ENCODE measurements at regions not wholly inside any gene's neighbourhood (a gene's known extent, or its start where the extent isn't known, plus 50 kb on each side); places are given as distances from the start of the nearest gene placed in this dataset.

DNA sequence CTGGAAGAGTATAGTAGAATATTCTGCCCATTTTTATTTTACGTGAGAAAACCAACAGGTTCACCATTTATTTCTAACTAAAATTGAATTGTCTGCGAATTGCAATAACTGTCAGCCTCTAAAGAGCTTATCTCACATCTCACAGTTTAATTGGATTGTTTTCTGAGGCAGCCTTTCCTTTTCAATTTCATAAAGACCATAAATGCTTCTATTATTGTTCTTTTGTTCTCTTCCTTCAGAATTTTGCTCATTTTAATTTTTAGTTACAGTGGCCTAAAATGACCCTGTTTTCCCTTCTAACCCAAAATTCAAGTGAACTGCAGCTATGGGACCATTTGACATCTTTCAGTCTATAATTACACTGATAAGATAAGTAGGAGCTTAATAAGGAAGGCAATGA is 147.6 kb downstream of the KLHL28 start:
- Histone ChIP-seq H3K9me3 (ENCODE audit: control insufficient read depth in 4 of 4, low read length in 3 of 4) (no peaks in the 10 kb centered on the region), H3K27ac (ENCODE audit: low read depth in 1 of 2, low read length in 2 of 2) (no peak overlapping the region), H3K4me1 (ENCODE audit: control insufficient read depth in 4 of 4, insufficient read depth in 4 of 4, low read length in 3 of 4) (no peaks in the 10 kb centered on the region), H3K36me3 (ENCODE audit: control insufficient read depth in 4 of 4, insufficient read depth in 3 of 4, low read depth in 1 of 4, low read length in 3 of 4) (no peaks in the 10 kb centered on the region), H3K27me3 (ENCODE audit: control insufficient read depth in 4 of 4, insufficient read depth in 4 of 4, low read length in 3 of 4) (peaks cover 0 to 7% (median 0%) of the 10 kb centered on the region in 4 donors), H3K9ac (ENCODE audit: low read depth in 1 of 2, low read length in 2 of 2) (no peak overlapping the region), H3K4me3 (ENCODE audit: low read depth in 1 of 3, low read length in 3 of 3) (no peak overlapping the region)
- DNase-seq (ENCODE audit: low spot score): no peak
- TF ChIP-seq TAF1 (conservative IDR thresholded peaks at IDR 0.05) (no peak), JUND (IDR thresholded peaks at IDR 0.05) (no peak), FOXA2 (IDR thresholded peaks at IDR 0.05) (no peak), YY1 (IDR thresholded peaks at IDR 0.05) (no peak), HNF4G (IDR thresholded peaks at IDR 0.05) (no peak), NR2F2 (IDR thresholded peaks at IDR 0.05) (no peak), HNF4A (conservative IDR thresholded peaks at IDR 0.05) (no peak), RAD21 (IDR thresholded peaks at IDR 0.05) (no peak), EGR1 (IDR thresholded peaks at IDR 0.05; ENCODE audit: low read depth in 2 of 2) (no peak), FOXA1 (IDR thresholded peaks at IDR 0.05) (no peak)
- TF ChIP-seq, protein P1, sequence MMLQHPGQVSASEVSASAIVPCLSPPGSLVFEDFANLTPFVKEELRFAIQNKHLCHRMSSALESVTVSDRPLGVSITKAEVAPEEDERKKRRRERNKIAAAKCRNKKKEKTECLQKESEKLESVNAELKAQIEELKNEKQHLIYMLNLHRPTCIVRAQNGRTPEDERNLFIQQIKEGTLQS (IDR thresholded peaks at IDR 0.05): no peak
- TF ChIP-seq, protein P2, sequence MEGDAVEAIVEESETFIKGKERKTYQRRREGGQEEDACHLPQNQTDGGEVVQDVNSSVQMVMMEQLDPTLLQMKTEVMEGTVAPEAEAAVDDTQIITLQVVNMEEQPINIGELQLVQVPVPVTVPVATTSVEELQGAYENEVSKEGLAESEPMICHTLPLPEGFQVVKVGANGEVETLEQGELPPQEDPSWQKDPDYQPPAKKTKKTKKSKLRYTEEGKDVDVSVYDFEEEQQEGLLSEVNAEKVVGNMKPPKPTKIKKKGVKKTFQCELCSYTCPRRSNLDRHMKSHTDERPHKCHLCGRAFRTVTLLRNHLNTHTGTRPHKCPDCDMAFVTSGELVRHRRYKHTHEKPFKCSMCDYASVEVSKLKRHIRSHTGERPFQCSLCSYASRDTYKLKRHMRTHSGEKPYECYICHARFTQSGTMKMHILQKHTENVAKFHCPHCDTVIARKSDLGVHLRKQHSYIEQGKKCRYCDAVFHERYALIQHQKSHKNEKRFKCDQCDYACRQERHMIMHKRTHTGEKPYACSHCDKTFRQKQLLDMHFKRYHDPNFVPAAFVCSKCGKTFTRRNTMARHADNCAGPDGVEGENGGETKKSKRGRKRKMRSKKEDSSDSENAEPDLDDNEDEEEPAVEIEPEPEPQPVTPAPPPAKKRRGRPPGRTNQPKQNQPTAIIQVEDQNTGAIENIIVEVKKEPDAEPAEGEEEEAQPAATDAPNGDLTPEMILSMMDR (IDR thresholded peaks at IDR 0.05; ENCODE audit: low read depth, low read length, missing input control): no peak
- TF ChIP-seq, protein P3, sequence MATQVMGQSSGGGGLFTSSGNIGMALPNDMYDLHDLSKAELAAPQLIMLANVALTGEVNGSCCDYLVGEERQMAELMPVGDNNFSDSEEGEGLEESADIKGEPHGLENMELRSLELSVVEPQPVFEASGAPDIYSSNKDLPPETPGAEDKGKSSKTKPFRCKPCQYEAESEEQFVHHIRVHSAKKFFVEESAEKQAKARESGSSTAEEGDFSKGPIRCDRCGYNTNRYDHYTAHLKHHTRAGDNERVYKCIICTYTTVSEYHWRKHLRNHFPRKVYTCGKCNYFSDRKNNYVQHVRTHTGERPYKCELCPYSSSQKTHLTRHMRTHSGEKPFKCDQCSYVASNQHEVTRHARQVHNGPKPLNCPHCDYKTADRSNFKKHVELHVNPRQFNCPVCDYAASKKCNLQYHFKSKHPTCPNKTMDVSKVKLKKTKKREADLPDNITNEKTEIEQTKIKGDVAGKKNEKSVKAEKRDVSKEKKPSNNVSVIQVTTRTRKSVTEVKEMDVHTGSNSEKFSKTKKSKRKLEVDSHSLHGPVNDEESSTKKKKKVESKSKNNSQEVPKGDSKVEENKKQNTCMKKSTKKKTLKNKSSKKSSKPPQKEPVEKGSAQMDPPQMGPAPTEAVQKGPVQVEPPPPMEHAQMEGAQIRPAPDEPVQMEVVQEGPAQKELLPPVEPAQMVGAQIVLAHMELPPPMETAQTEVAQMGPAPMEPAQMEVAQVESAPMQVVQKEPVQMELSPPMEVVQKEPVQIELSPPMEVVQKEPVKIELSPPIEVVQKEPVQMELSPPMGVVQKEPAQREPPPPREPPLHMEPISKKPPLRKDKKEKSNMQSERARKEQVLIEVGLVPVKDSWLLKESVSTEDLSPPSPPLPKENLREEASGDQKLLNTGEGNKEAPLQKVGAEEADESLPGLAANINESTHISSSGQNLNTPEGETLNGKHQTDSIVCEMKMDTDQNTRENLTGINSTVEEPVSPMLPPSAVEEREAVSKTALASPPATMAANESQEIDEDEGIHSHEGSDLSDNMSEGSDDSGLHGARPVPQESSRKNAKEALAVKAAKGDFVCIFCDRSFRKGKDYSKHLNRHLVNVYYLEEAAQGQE (IDR thresholded peaks at IDR 0.05): no peak
- TF ChIP-seq, protein P4, sequence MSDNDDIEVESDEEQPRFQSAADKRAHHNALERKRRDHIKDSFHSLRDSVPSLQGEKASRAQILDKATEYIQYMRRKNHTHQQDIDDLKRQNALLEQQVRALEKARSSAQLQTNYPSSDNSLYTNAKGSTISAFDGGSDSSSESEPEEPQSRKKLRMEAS (IDR thresholded peaks at IDR 0.05): no peak
- 74% methylated on average over 2 of the region's 2 CpGs for WGBS

DNA sequence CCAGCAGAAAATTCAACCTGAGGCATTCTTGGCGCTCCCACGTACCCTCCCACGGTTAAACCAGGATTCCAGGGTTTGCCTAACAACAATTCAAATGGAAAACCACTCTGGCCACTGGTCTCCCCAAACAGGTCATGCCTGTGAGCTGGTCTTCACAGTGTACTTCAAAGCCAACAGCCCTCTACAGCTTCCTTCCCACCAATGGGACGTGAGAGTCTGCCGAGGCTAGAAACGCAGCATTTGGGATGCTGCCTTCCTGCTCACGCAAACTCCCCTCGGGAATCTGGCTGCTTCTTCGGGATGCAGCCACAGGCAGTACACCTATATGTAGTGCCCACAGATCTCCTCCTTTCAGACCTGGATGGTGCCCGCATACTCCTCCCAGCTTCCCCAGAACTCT is 149.1 kb downstream of the KLHL28 start:
- Histone ChIP-seq H3K27me3 (ENCODE audit: control insufficient read depth in 4 of 4, insufficient read depth in 4 of 4, low read length in 3 of 4) (peaks cover 0 to 7% (median 0%) of the 10 kb centered on the region in 4 donors), H3K36me3 (ENCODE audit: control insufficient read depth in 4 of 4, insufficient read depth in 3 of 4, low read depth in 1 of 4, low read length in 3 of 4) (no peaks in the 10 kb centered on the region), H3K27ac (ENCODE audit: low read depth in 1 of 2, low read length in 2 of 2) (no peak overlapping the region), H3K4me3 (ENCODE audit: low read depth in 1 of 3, low read length in 3 of 3) (no peak overlapping the region), H3K4me1 (ENCODE audit: control insufficient read depth in 4 of 4, insufficient read depth in 4 of 4, low read length in 3 of 4) (no peaks in the 10 kb centered on the region), H3K9me3 (ENCODE audit: control insufficient read depth in 4 of 4, low read length in 3 of 4) (no peaks in the 10 kb centered on the region), H3K9ac (ENCODE audit: low read depth in 1 of 2, low read length in 2 of 2) (no peak overlapping the region)
- 83% methylated on average over 10 of the region's 10 CpGs for WGBS
- DNase-seq (ENCODE audit: low spot score): no peak
- TF ChIP-seq SP1 (IDR thresholded peaks at IDR 0.05) (no peak), RXRA (IDR thresholded peaks at IDR 0.05) (no peak), GABPA (IDR thresholded peaks at IDR 0.05 in 1 of 2, conservative IDR thresholded peaks at IDR 0.05 in 1 of 2) (no peak), NR2F2 (IDR thresholded peaks at IDR 0.05) (no peak), FOXA1 (IDR thresholded peaks at IDR 0.05) (no peak), HNF4G (IDR thresholded peaks at IDR 0.05) (no peak)
- TF ChIP-seq, protein P3 (IDR thresholded peaks at IDR 0.05): no peak
- TF ChIP-seq, protein P4 (IDR thresholded peaks at IDR 0.05): no peak
- TF ChIP-seq, protein P2 (IDR thresholded peaks at IDR 0.05; ENCODE audit: low read depth, low read length, missing input control): no peak
- TF ChIP-seq, protein P1 (IDR thresholded peaks at IDR 0.05): no peak
- TF ChIP-seq, protein P5, sequence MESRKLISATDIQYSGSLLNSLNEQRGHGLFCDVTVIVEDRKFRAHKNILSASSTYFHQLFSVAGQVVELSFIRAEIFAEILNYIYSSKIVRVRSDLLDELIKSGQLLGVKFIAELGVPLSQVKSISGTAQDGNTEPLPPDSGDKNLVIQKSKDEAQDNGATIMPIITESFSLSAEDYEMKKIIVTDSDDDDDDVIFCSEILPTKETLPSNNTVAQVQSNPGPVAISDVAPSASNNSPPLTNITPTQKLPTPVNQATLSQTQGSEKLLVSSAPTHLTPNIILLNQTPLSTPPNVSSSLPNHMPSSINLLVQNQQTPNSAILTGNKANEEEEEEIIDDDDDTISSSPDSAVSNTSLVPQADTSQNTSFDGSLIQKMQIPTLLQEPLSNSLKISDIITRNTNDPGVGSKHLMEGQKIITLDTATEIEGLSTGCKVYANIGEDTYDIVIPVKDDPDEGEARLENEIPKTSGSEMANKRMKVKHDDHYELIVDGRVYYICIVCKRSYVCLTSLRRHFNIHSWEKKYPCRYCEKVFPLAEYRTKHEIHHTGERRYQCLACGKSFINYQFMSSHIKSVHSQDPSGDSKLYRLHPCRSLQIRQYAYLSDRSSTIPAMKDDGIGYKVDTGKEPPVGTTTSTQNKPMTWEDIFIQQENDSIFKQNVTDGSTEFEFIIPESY (IDR thresholded peaks at IDR 0.05): no peak
